Parathyroid adenoma (tissue), 2 donors: ENCODE measurements at regions not wholly inside any gene's neighbourhood (a gene's known extent, or its start where the extent isn't known, plus 50 kb on each side); places are given as distances from the start of the nearest gene placed in this dataset.

ENCODE experiments used
- H2AFZ ChIP-seq: fragments of 300-600 bp; sonication (generic); one replicate; pipeline ENCODE4 v1.7.0; 2017; ENCODE audit warnings: antibody characterized with exemption, mild to moderate bottlenecking
- H3K27ac ChIP-seq: fragments of 300-600 bp; sonication (generic); one replicate; pipeline ENCODE4 v1.7.0; 2017
- H3K27me3 ChIP-seq: fragments of 300-600 bp; sonication (generic); one replicate; pipeline ENCODE4 v1.7.0; 2017; ENCODE audit warnings: low read length; ENCODE audit not compliant: control insufficient read depth, insufficient read depth
- H3K36me3 ChIP-seq: fragments of 300-600 bp; sonication (generic); one replicate; pipeline ENCODE4 v1.7.0; 2017; ENCODE audit warnings: low read length; ENCODE audit not compliant: control insufficient read depth, insufficient read depth
- H3K4me1 ChIP-seq: fragments of 300-600 bp; sonication (generic); one replicate; pipeline ENCODE4 v1.7.0; 2017; ENCODE audit warnings: control low read depth
- H3K4me2 ChIP-seq: fragments of 300-600 bp; sonication (generic); one replicate; pipeline ENCODE4 v1.7.0; 2017; ENCODE audit warnings: low read length
- H3K4me3 ChIP-seq: fragments of 300-600 bp; sonication (generic); one replicate; pipeline ENCODE4 v1.7.0; 2017; ENCODE audit warnings: low read depth, low read length
- H3K79me2 ChIP-seq: fragments of 300-600 bp; sonication (generic); one replicate; pipeline ENCODE4 v1.7.0; 2017; ENCODE audit warnings: control low read depth
- H3K9ac ChIP-seq: fragments of 300-600 bp; sonication (generic); one replicate; pipeline ENCODE4 v1.7.0; 2017; ENCODE audit warnings: mild to moderate bottlenecking
- H3K9me3 ChIP-seq: fragments of 300-600 bp; sonication (generic); one replicate; pipeline ENCODE4 v1.7.0; 2017; ENCODE audit warnings: low read length; ENCODE audit not compliant: control insufficient read depth
- CTCF ChIP-seq: fragments of 300-600 bp; sonication (generic); IDR thresholded peaks from one replicate; pipeline ENCODE4 v1.7.0; 2017; ENCODE audit warnings: antibody characterized with exemption, mild to moderate bottlenecking
- donor health status: primary hyperparathyroidism.

- Histone ChIP-seq H3K36me3 (no peaks in the 10 kb centered on the region), H3K27me3 (no peaks in the 10 kb centered on the region), H3K9me3 (no peaks in the 10 kb centered on the region), H3K27ac (no peak overlapping the region), H3K4me1 (no peaks in the 10 kb centered on the region), H3K4me2 (no peak overlapping the region), H3K4me3 (no peak overlapping the region), H3K9ac (no peak overlapping the region), H2AFZ (no peak overlapping the region), H3K79me2 (no peaks in the 10 kb centered on the region)
- TF ChIP-seq CTCF, result no peak
Observed at GRCh38 chr2:177010146-177010545, 202.4 kb upstream of the HNRNPA3 start.

DNA sequence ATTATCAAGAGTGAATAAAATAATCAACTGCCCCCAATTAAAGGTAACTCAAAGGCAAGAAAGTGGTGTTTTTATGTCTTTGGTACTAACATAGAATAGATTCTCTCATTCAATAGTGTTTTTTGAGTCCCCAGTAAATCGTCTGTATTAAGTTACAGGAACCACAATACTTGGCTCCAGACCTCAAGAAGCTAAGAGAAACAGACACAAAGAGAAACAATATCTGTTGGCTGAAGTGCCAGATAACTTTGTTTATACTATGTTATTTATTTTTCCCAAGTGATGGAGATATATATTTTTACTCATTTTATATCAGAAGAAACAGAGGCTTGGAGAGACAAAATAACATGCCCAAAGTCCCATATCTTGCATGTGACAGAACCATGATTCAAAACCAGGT is 201.7 kb upstream of the HNRNPA3 start:
- no peak for TF ChIP-seq CTCF
- no peaks in the 10 kb centered on the region for H3K4me1 ChIP-seq

GRCh38 chr2:177014946-177015345 is 197.6 kb upstream of the HNRNPA3 start:
- Histone ChIP-seq H3K27me3 (peaks cover 5% of the 10 kb centered on the region), H3K79me2 (no peaks in the 10 kb centered on the region), H3K4me1 (no peaks in the 10 kb centered on the region), H3K4me2 (no peak overlapping the region), H3K9me3 (no peaks in the 10 kb centered on the region), H3K9ac (no peak overlapping the region), H3K27ac (no peak overlapping the region), H3K4me3 (no peak overlapping the region), H2AFZ (no peak overlapping the region), H3K36me3 (no peaks in the 10 kb centered on the region)
- TF ChIP-seq CTCF, result no peak

More for the DNA sequence above, 201.7 kb upstream of the HNRNPA3 start:
- H3K9ac ChIP-seq, result no peak overlapping the region
- H2AFZ ChIP-seq, result no peak overlapping the region
- H3K9me3 ChIP-seq, result no peaks in the 10 kb centered on the region
- H3K36me3 ChIP-seq, result no peaks in the 10 kb centered on the region
- no peak overlapping the region for H3K4me2 ChIP-seq
- no peak overlapping the region for H3K27ac ChIP-seq
- no peaks in the 10 kb centered on the region for H3K79me2 ChIP-seq
- no peak overlapping the region for H3K4me3 ChIP-seq
- no peaks in the 10 kb centered on the region for H3K27me3 ChIP-seq

- no peak overlapping the region for H3K4me2 ChIP-seq
- H3K79me2 ChIP-seq, result no peaks in the 10 kb centered on the region
- peaks cover 5% of the 10 kb centered on the region for H3K27me3 ChIP-seq
- no peaks in the 10 kb centered on the region for H3K4me1 ChIP-seq
- TF ChIP-seq CTCF, result no peak
- H3K27ac ChIP-seq, result no peak overlapping the region
- no peaks in the 10 kb centered on the region for H3K36me3 ChIP-seq
- H3K4me3 ChIP-seq, result no peak overlapping the region
- H3K9me3 ChIP-seq, result no peaks in the 10 kb centered on the region
- H2AFZ ChIP-seq, result no peak overlapping the region
- H3K9ac ChIP-seq, result no peak overlapping the region
Observed at GRCh38 chr2:177015356-177015923, 197.2 kb upstream of the HNRNPA3 start.

DNA sequence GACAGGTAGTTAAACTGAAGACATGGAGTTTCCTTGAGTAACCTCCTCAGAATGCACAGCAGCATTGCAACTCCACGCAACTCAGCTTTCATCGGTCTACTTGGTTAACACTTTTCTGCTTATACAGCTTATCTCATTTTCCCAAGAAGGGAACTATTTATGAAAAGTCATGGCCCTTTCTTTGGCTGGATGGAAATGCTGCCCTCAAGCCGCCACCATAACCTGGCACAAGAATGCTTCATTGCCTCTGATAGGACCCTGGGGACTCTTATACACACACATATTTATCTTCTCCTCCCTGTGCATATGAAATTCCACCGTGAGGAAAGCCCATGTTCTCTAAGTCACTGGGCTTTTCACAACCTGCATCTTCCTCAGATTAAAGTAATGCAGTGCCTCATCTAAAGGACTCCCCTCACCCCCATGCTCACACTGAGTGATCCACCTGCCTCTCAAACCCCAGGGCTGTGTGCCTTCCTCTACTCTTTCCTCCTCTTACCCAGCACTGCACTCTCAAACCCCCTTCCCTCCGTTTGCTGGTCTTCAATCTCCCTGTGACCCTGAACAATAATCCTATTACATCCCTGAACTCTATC is 192.0 kb upstream of the HNRNPA3 start:
- no peak overlapping the region for H3K4me3 ChIP-seq
- no peak overlapping the region for H3K9ac ChIP-seq
- no peaks in the 10 kb centered on the region for H3K79me2 ChIP-seq
- no peaks in the 10 kb centered on the region for H3K36me3 ChIP-seq
- H3K4me2 ChIP-seq, result no peak overlapping the region
- H3K9me3 ChIP-seq, result no peaks in the 10 kb centered on the region
- peaks cover 5% of the 10 kb centered on the region for H3K27me3 ChIP-seq
- no peak overlapping the region for H3K27ac ChIP-seq
- no peak overlapping the region for H2AFZ ChIP-seq
- H3K4me1 ChIP-seq, result peaks cover 4% of the 10 kb centered on the region
- TF ChIP-seq CTCF, result no peak
